ENCODE measurements at regions not wholly inside any gene's neighbourhood (a gene's known extent, or its start where the extent isn't known, plus 50 kb on each side); places are given as distances from the start of the nearest gene placed in this dataset.
"Not testable (repeated sequence)": the region's sequence is repeated elsewhere in the genome, so short reads cannot be mapped to it uniquely, and the experiment has no call there.

GRCh38 chr1:220421508-220421907 is 106.4 kb upstream of the MARK1 start:
- no peak for ATAC-seq (ENCODE audit: insufficient read depth, low read depth)
- no peak overlapping the region for H2AFZ ChIP-seq (ENCODE audit: low read depth, low read length)
- no peaks in the 10 kb centered on the region for H3K4me1 ChIP-seq (ENCODE audit: insufficient read depth, low read length)
- H3K27me3 ChIP-seq (ENCODE audit: insufficient read depth, low read length, poor library complexity), result no peaks in the 10 kb centered on the region
- no peaks in the 10 kb centered on the region for H3K36me3 ChIP-seq (ENCODE audit: insufficient read depth, low read length)
- H3K79me2 ChIP-seq (ENCODE audit: insufficient read depth, low read length), result no peaks in the 10 kb centered on the region
- H3K9ac ChIP-seq (ENCODE audit: low read depth, low read length), result no peak overlapping the region
- TF ChIP-seq EZH2 (IDR thresholded peaks at IDR 0.05; ENCODE audit: borderline replicate concordance, low read depth, low read length, severe bottlenecking), result no peak
- no peak for TF ChIP-seq CTCF (IDR thresholded peaks at IDR 0.05; ENCODE audit: borderline replicate concordance, extremely low read depth, low read length, poor library complexity, severe bottlenecking)
- no peak for DNase-seq
- no peaks in the 10 kb centered on the region for H3K9me3 ChIP-seq (ENCODE audit: insufficient read depth, low read length, severe bottlenecking)
- H3K27ac ChIP-seq (ENCODE audit: low read length), result no peak overlapping the region
- H3K4me3 ChIP-seq (ENCODE audit: low read depth in 1 of 2, low read length in 2 of 2), result no peak overlapping the region
- H3K4me2 ChIP-seq (ENCODE audit: insufficient read depth, low read length), result no peak overlapping the region
- no peaks in the 10 kb centered on the region for H4K20me1 ChIP-seq (ENCODE audit: insufficient read depth, low read length)

- TF ChIP-seq EZH2 (IDR thresholded peaks at IDR 0.05; ENCODE audit: borderline replicate concordance, low read depth, low read length, severe bottlenecking) (no peak), CTCF (IDR thresholded peaks at IDR 0.05; ENCODE audit: borderline replicate concordance, extremely low read depth, low read length, poor library complexity, severe bottlenecking) (no peak)
- Histone ChIP-seq H3K4me2 (ENCODE audit: insufficient read depth, low read length) (no peak overlapping the region), H3K36me3 (ENCODE audit: insufficient read depth, low read length) (no peaks in the 10 kb centered on the region), H3K27ac (ENCODE audit: low read length) (no peak overlapping the region), H4K20me1 (ENCODE audit: insufficient read depth, low read length) (no peaks in the 10 kb centered on the region), H3K9me3 (ENCODE audit: insufficient read depth, low read length, severe bottlenecking) (no peaks in the 10 kb centered on the region), H3K4me3 (ENCODE audit: low read depth in 1 of 2, low read length in 2 of 2) (no peak overlapping the region), H3K27me3 (ENCODE audit: insufficient read depth, low read length, poor library complexity) (no peaks in the 10 kb centered on the region), H3K9ac (ENCODE audit: low read depth, low read length) (no peak overlapping the region), H3K79me2 (ENCODE audit: insufficient read depth, low read length) (no peaks in the 10 kb centered on the region), H3K4me1 (ENCODE audit: insufficient read depth, low read length) (no peaks in the 10 kb centered on the region), H2AFZ (ENCODE audit: low read depth, low read length) (no peak overlapping the region)
- no peak for DNase-seq
- no peak for ATAC-seq (ENCODE audit: insufficient read depth, low read depth)
These were observed 107.2 kb upstream of the MARK1 start for GRCh38 chr1:220420726-220421125.

GRCh38 chr1:220412382-220412781 is 115.6 kb upstream of the MARK1 start:
- H3K36me3 ChIP-seq (ENCODE audit: insufficient read depth, low read length); H3K9ac ChIP-seq (ENCODE audit: low read depth, low read length); ATAC-seq (ENCODE audit: insufficient read depth, low read depth); H3K4me1 ChIP-seq (ENCODE audit: insufficient read depth, low read length); H3K27ac ChIP-seq (ENCODE audit: low read length); H2AFZ ChIP-seq (ENCODE audit: low read depth, low read length); H3K4me3 ChIP-seq (ENCODE audit: low read depth in 1 of 2, low read length in 2 of 2); H3K79me2 ChIP-seq (ENCODE audit: insufficient read depth, low read length); H4K20me1 ChIP-seq (ENCODE audit: insufficient read depth, low read length); H3K9me3 ChIP-seq (ENCODE audit: insufficient read depth, low read length, severe bottlenecking); H3K27me3 ChIP-seq (ENCODE audit: insufficient read depth, low read length, poor library complexity); H3K4me2 ChIP-seq (ENCODE audit: insufficient read depth, low read length); DNase-seq: not testable (repeated sequence)

GRCh38 chr1:220410611-220411010 is 117.3 kb upstream of the MARK1 start:
- H3K79me2 ChIP-seq (ENCODE audit: insufficient read depth, low read length), result no peaks in the 10 kb centered on the region
- H4K20me1 ChIP-seq (ENCODE audit: insufficient read depth, low read length), result no peaks in the 10 kb centered on the region
- no peak for ATAC-seq (ENCODE audit: insufficient read depth, low read depth)
- peaks cover 4% of the 10 kb centered on the region for H3K27me3 ChIP-seq (ENCODE audit: insufficient read depth, low read length, poor library complexity)
- H2AFZ ChIP-seq (ENCODE audit: low read depth, low read length), result no peak overlapping the region
- H3K4me1 ChIP-seq (ENCODE audit: insufficient read depth, low read length), result no peaks in the 10 kb centered on the region
- no peak overlapping the region for H3K4me2 ChIP-seq (ENCODE audit: insufficient read depth, low read length)
- no peaks in the 10 kb centered on the region for H3K9me3 ChIP-seq (ENCODE audit: insufficient read depth, low read length, severe bottlenecking)
- H3K36me3 ChIP-seq (ENCODE audit: insufficient read depth, low read length), result no peaks in the 10 kb centered on the region
- H3K4me3 ChIP-seq (ENCODE audit: low read depth in 1 of 2, low read length in 2 of 2), result no peak overlapping the region
- no peak overlapping the region for H3K27ac ChIP-seq (ENCODE audit: low read length)
- no peak overlapping the region for H3K9ac ChIP-seq (ENCODE audit: low read depth, low read length)
- DNase-seq, result no peak
- TF ChIP-seq CTCF (IDR thresholded peaks at IDR 0.05; ENCODE audit: borderline replicate concordance, extremely low read depth, low read length, poor library complexity, severe bottlenecking) (no peak), EZH2 (IDR thresholded peaks at IDR 0.05; ENCODE audit: borderline replicate concordance, low read depth, low read length, severe bottlenecking) (no peak)
